HG03342 (cell line): ENCODE measurements at regions not wholly inside any gene's neighbourhood (a gene's known extent, or its start where the extent isn't known, plus 50 kb on each side); places are given as distances from the start of the nearest gene placed in this dataset.

ENCODE experiments used
- ATAC-seq: cut with Tn5 transposase; IDR thresholded peaks from one replicate; pipeline ENCODE4 v1.9.1; 2021; ENCODE audit warnings: mild to moderate bottlenecking, moderate library complexity; ENCODE audit not compliant: unreplicated experiment

- peak; percentile 73 for ATAC-seq
Measured at GRCh38 chr14:66099931-66100330, 386.2 kb upstream of the CCDC196 start.

GRCh38 chr14:66101662-66102061 lies 384.5 kb upstream of the CCDC196 start:
- no peak for ATAC-seq

GRCh38 chr14:66104486-66104885 lies 381.7 kb upstream of the CCDC196 start:
- ATAC-seq, result no peak

GRCh38 chr14:66105815-66106214 lies 380.4 kb upstream of the CCDC196 start:
- ATAC-seq, result no peak

GRCh38 chr14:66109426-66109825 lies 376.7 kb upstream of the CCDC196 start:
- ATAC-seq, result no peak

GRCh38 chr14:66111891-66112290 lies 374.3 kb upstream of the CCDC196 start:
- ATAC-seq, result no peak

GRCh38 chr14:66114071-66114470 lies 372.1 kb upstream of the CCDC196 start:
- no peak for ATAC-seq

GRCh38 chr14:66115740-66116502 lies 370.2 kb upstream of the CCDC196 start:
- no peak for ATAC-seq

GRCh38 chr14:66116732-66117131 lies 369.4 kb upstream of the CCDC196 start:
- no peak for ATAC-seq

- ATAC-seq, result no peak
Measured at GRCh38 chr14:66117600-66117999, 368.6 kb upstream of the CCDC196 start.

GRCh38 chr14:66119606-66120231 lies 366.5 kb upstream of the CCDC196 start:
- ATAC-seq, result no peak

- ATAC-seq, result no peak
Measured at GRCh38 chr14:66120402-66120801, 365.8 kb upstream of the CCDC196 start.

GRCh38 chr14:66121859-66122258 lies 364.3 kb upstream of the CCDC196 start:
- ATAC-seq, result no peak

GRCh38 chr14:66129224-66129623 lies 356.9 kb upstream of the CCDC196 start:
- ATAC-seq, result no peak

- no peak for ATAC-seq
Measured at GRCh38 chr14:66131111-66131510, 355.1 kb upstream of the CCDC196 start.

GRCh38 chr14:66133666-66134065 lies 352.5 kb upstream of the CCDC196 start:
- ATAC-seq, result no peak

GRCh38 chr14:66135831-66136230 lies 350.3 kb upstream of the CCDC196 start:
- ATAC-seq, result no peak

- ATAC-seq, result no peak
Measured at GRCh38 chr14:66137081-66137480, 349.1 kb upstream of the CCDC196 start.

GRCh38 chr14:66139432-66139831 lies 346.7 kb upstream of the CCDC196 start:
- ATAC-seq, result no peak

GRCh38 chr14:66140213-66140918 lies 345.8 kb upstream of the CCDC196 start:
- no peak for ATAC-seq

GRCh38 chr14:66140963-66141362 lies 345.2 kb upstream of the CCDC196 start:
- ATAC-seq, result no peak

- ATAC-seq, result no peak
Measured at GRCh38 chr14:66141733-66142132, 344.4 kb upstream of the CCDC196 start.
